Spleen (tissue), 7 donors: ENCODE measurements at regions not wholly inside any gene's neighbourhood (a gene's known extent, or its start where the extent isn't known, plus 50 kb on each side); places are given as distances from the start of the nearest gene placed in this dataset.

Experiments
- CTCF ChIP-seq, 11 experiments: fragments of 200-600 bp in 7 of 11; fragments of 450-650 bp in 4 of 11; sonication (generic) in 4 of 11; IDR thresholded peaks in 8 of 11; conservative IDR thresholded peaks in 3 of 11; 1 replicate in 7 of 11; 2 replicates in 4 of 11; pipeline versions ENCODE4 v1.4.0 to v1.8.0; 2016 to 2021; ENCODE audit warnings: antibody characterized with exemption in 11 of 11, inconsistent platforms in 4 of 11, mild to moderate bottlenecking in 1 of 11
- POLR2AphosphoS5 ChIP-seq, 3 donors: sonication (generic); formaldehyde crosslinking; IDR thresholded peaks; one replicate each; pipeline ENCODE4 v1.5.1; 2017; ENCODE audit warnings: antibody characterized with exemption in 3 of 3
- donor health status: DM: no; HTN: no; CAD: no; lungs with moderate emphysema.
- donor health status: DM: no; HTN: no; CAD: no.
- donor health status: DM: no; HTN: no; CAD: no.

- TF ChIP-seq CTCF (IDR thresholded peaks at IDR 0.05 in 8 of 11, conservative IDR thresholded peaks at IDR 0.05 in 3 of 11) = no peak
- TF ChIP-seq POLR2AphosphoS5 (IDR thresholded peaks at IDR 0.05) = no peak
These were observed 524.6 kb upstream of the NOX3 start for GRCh38 chr6:155980014-155980767.
